HUES64 (cell line): ENCODE measurements at regions not wholly inside any gene's neighbourhood (a gene's known extent, or its start where the extent isn't known, plus 50 kb on each side); places are given as distances from the start of the nearest gene placed in this dataset.

ENCODE experiments used
- H3K27ac ChIP-seq: 2 replicates; pipeline ENCODE4 v1.7.0; 2013; ENCODE audit warnings: low read depth, low read length, inconsistent platforms
- H3K27me3 ChIP-seq: 2 replicates; pipeline ENCODE4 v1.6.1; 2013; ENCODE audit warnings: mild to moderate bottlenecking, low read length; ENCODE audit not compliant: insufficient read depth
- H3K36me3 ChIP-seq: 2 replicates; pipeline ENCODE4 v1.6.1; 2013; ENCODE audit warnings: mild to moderate bottlenecking, low read length; ENCODE audit not compliant: insufficient read depth
- H3K4me1 ChIP-seq: 2 replicates; pipeline ENCODE4 v1.6.1; 2013; ENCODE audit warnings: mild to moderate bottlenecking, low read length, moderate library complexity; ENCODE audit not compliant: insufficient read depth
- H3K4me3 ChIP-seq: 2 replicates; pipeline ENCODE4 v1.5.1; 2013; ENCODE audit warnings: mild to moderate bottlenecking, low read length, moderate library complexity
- H3K9ac ChIP-seq: 2 replicates; pipeline ENCODE4 v1.6.1; 2013; ENCODE audit warnings: mild to moderate bottlenecking, low read depth, low read length
- H3K9me3 ChIP-seq: 2 replicates; pipeline ENCODE4 v1.6.1; 2013; ENCODE audit warnings: low read depth, low read length; ENCODE audit not compliant: insufficient read depth
- WGBS: fragments of 150-250, 120-280 bp; methylation state at CpG from one replicate; pipeline ENCODE4 v1.1.7; 2013; ENCODE audit warnings: missing lambda C conversion rate; 5-methylcytosine and 5-hydroxymethylcytosine counted together

DNA sequence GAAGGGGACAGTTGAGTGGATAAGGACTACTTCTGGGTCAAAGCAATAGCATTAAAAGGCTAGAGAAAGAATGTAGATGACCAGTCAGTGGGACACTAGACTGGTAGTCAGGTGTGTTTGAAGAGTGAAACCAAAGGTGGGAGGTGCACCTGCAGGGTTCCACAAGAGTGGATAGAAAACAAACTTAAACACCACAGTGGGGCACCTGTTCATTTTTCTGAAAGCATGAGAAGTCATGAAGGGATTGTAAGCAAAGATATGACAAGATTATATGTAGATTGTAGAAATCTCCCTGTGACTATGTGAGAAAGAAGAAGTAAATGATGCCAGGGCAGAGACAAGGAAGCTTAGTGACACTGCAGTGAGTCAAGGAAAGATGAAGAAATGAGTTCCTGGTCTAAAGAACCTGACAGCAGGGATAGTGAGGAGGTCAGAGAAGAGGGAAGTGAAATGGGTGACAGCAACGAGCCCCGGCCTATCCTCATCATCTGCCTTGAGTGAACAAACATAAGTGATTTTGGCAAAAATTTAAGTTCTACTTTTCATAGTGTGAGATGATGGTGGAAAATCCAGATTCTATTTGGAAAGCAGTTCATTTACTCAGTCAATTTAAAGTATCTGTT, 296.9 kb downstream of the TLE4 start:
- no peaks in the 10 kb centered on the region for H3K27me3 ChIP-seq
- H3K36me3 ChIP-seq, result no peaks in the 10 kb centered on the region
- 96% methylated on average over 2 of the region's 2 CpGs for WGBS
- H3K27ac ChIP-seq, result no peak overlapping the region
- no peak overlapping the region for H3K9ac ChIP-seq
- no peak overlapping the region for H3K4me3 ChIP-seq
- no peaks in the 10 kb centered on the region for H3K4me1 ChIP-seq
- no peaks in the 10 kb centered on the region for H3K9me3 ChIP-seq

DNA sequence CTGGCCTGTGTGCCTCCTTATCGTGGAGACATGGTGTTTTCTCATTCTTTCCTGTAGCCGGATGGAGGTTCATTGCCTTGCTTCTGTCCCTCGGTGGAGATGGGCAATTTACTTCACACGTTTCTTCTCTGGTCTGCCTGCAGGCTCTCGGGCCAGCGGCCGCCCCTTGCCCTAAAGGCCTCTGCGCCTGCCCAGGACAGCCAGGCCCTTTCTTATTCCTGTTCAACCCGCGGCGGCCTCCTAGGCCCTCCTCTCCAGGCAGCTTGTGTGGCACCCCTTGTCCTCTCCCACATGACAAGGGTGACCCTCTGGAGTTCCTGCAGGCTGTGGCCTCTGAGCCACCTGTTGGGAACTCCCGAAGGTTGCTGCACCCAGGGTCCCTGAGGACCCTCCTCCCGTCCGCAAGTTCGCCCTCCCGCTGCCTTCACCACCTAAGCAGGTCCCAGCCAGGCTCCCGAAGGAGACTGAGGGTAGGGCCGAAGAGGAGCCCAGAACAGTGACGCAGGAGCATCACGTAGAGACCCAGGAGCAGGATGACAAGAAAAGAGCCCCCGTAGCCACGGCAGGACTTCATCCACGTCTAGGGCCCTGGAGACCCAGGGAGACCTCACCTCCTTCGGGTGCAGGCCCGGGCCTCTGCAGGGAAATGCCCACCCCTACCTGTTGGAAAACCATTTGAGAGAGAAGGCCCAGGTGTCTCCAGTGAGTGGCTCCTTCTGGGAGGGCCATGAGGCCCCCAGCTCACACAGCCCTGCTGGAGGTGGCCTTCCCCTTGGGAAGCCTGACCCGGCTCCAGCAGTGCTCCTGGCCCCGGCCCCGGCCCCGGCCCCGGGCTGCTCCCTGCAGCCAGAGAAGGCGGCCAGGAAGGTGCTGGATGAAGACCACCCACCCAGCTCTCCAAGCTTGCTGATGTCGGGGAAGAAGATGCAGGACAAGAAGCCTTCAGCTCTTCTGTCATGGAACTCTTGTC, 291.4 kb downstream of the TLE4 start:
- H3K27me3 ChIP-seq, result no peaks in the 10 kb centered on the region
- no peak overlapping the region for H3K27ac ChIP-seq
- no peak overlapping the region for H3K4me3 ChIP-seq
- no peaks in the 10 kb centered on the region for H3K9me3 ChIP-seq
- WGBS, result 97% methylated on average over 32 of the region's 32 CpGs
- H3K9ac ChIP-seq, result no peak overlapping the region
- H3K36me3 ChIP-seq, result no peaks in the 10 kb centered on the region
- no peaks in the 10 kb centered on the region for H3K4me1 ChIP-seq

DNA sequence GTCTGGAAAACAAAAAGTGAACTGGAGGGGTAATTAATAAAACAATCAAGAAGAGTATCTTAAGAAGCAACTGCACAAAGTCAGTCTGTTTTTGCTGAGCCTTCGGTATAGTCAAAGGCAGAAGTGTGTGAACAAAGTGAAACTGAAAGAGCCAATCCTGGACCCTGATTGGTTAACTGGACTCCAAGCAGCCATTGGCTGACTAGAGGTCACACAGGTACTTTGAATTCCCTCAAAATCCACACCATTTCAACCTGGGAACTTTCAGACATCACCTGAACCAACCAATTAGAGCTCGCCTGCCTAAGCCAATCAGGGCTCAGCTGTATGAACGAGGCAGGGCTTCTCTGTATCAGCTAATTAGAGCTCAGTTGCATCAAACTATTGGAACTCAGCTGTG, 286.7 kb downstream of the TLE4 start:
- H3K9ac ChIP-seq, result no peak overlapping the region
- H3K27ac ChIP-seq, result no peak overlapping the region
- no peaks in the 10 kb centered on the region for H3K27me3 ChIP-seq
- H3K4me1 ChIP-seq, result no peaks in the 10 kb centered on the region
- WGBS, result 96% methylated on average over 3 of the region's 3 CpGs
- H3K4me3 ChIP-seq, result no peak overlapping the region
- H3K9me3 ChIP-seq, result no peaks in the 10 kb centered on the region
- no peaks in the 10 kb centered on the region for H3K36me3 ChIP-seq

DNA sequence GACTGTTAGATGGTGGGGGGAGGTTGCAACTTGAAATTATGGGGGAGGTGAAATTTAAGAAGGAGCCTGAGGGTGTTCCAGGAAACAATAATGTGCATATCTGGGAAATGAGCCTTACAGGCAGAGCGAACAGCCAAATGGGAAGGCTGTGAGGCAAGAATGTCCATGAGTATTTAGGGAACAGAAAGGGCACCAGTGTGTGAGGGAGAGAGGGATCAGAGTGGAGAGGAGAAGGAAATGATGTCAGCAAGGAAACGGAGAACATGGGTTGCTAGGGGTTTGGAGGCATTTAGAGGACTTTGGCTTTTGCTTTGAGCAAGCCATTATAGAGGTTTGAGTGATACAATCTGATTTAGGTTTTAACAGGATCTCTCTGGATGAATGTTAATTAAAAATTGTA, 285.4 kb downstream of the TLE4 start:
- H3K4me3 ChIP-seq, result no peak overlapping the region
- H3K9ac ChIP-seq, result no peak overlapping the region
- 92% methylated on average over 2 of the region's 2 CpGs for WGBS
- H3K27ac ChIP-seq, result no peak overlapping the region
- H3K9me3 ChIP-seq, result no peaks in the 10 kb centered on the region
- no peaks in the 10 kb centered on the region for H3K36me3 ChIP-seq
- H3K27me3 ChIP-seq, result no peaks in the 10 kb centered on the region
- no peaks in the 10 kb centered on the region for H3K4me1 ChIP-seq

DNA sequence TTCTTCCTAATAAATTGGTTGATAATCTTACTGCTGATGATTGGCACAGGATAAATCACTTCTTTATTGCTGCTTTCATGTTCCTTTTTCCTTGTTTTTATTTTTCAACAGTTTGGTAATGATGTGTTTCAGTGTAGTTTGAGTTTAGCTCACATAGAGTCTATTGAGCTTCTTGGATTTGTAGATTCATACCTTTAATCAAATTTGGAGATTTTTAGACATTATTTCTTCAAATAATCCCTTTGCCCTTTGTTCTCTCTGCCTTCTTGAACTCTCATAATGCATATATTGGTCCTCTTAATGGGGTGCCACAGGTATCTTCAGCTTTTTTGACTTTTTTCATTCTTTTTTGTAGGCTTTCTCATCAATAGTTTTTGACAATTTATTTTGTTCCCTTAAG, 275.3 kb downstream of the TLE4 start:
- H3K36me3 ChIP-seq, result no peaks in the 10 kb centered on the region
- H3K27me3 ChIP-seq, result no peaks in the 10 kb centered on the region
- H3K4me1 ChIP-seq, result peaks cover 5% of the 10 kb centered on the region
- no peaks in the 10 kb centered on the region; the same call in 1 of the 2 replicates for H3K9me3 ChIP-seq
- no peak overlapping the region for H3K27ac ChIP-seq
- H3K9ac ChIP-seq, result no peak overlapping the region
- H3K4me3 ChIP-seq, result no peak overlapping the region

DNA sequence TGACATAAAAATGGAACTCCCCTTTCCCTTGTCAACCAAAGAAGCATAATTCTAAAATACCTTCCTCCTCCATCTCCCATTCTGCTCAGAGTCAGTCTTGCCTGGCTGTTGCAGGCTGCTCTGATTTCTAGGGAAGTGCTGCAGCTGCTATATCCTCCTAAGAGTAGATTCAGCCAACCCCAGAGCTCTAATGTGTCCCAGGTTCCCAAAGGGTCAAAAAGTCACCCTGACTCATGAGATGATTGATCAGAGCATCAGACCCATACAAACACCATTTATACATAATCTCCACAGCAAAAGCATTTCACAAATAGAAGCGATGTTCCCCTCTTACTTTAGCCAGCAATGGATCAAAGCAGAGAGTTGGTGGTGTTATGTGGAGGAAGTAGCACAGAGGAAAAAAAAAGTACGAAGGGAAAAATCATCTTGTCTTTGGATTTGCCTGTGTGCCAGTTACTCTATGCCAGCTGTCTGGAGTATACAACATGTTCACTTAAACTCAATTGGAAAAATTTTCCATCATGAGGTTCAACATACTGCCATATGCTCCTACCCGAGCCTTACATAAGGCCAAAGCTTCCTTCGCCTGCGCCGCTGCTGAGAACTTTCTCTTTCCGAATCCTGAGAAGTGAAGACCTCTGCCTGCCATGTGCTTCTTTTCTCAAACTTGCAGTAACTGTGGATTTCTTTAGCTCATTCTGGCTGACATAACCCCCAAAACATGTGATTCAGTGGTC, 258.0 kb downstream of the TLE4 start:
- Histone ChIP-seq H3K4me3 (no peak overlapping the region), H3K27ac (no peak overlapping the region), H3K4me1 (peaks cover 7% of the 10 kb centered on the region; the same call in 1 of the 2 replicates), H3K9me3 (no peaks in the 10 kb centered on the region), H3K9ac (no peak overlapping the region), H3K27me3 (no peaks in the 10 kb centered on the region), H3K36me3 (no peaks in the 10 kb centered on the region)
- WGBS, result 96% methylated on average over 7 of the region's 7 CpGs

DNA sequence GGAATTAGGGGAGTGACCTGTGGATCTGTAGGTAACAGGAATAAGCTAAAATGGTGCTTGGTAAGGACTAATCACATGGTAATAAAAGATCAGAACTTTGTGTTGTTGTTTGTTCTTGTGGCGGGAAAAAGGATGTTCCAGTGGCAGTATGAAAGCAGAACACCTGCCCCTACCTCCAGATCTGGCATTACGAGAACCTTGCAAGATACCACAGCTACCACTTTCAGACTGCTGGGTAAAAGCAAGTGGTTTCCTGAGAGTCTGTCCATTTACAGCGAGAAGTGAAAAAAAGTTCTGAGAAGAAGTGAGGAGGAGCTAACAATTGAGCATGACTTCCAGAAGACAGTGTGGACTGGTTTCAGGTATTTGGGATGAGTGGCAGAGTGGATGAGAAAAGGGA, 252.5 kb downstream of the TLE4 start:
- H3K36me3 ChIP-seq, result no peaks in the 10 kb centered on the region
- no peak overlapping the region for H3K27ac ChIP-seq
- H3K9ac ChIP-seq, result no peak overlapping the region
- 92% methylated on average over 3 of the region's 3 CpGs for WGBS
- no peak overlapping the region for H3K4me3 ChIP-seq
- no peaks in the 10 kb centered on the region for H3K27me3 ChIP-seq
- H3K9me3 ChIP-seq, result no peaks in the 10 kb centered on the region
- no peaks in the 10 kb centered on the region for H3K4me1 ChIP-seq

DNA sequence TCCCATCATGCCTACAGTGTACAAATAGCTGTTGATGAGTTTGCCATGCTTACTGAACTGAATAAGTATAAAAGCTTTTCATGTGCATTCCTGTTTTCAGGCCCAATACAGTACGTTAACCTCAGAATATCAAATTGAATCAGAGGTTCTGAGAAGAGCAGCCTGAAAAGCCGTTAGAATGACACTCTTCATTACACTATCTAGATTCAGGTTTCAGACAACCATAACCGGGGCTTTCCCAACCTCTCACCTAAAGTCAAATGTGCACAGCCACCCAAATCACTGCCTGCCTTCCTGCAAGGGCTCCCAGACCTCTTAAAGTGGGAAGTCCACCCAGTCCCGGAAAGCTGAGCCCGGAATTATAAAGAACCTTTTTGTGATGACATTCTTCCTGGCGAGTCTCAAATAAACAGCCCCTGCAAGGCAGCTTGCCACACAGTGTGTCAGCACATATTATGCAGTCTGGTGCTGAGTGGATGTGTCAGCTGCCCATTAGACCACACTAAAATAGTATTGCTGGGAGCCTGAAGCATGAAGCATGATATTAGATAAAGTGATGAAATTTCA, 245.8 kb downstream of the TLE4 start:
- Histone ChIP-seq H3K4me1 (peaks cover 26% of the 10 kb centered on the region), H3K9me3 (no peaks in the 10 kb centered on the region), H3K4me3 (no peak overlapping the region), H3K27me3 (no peaks in the 10 kb centered on the region), H3K9ac (no peak overlapping the region), H3K27ac (no peak overlapping the region), H3K36me3 (no peaks in the 10 kb centered on the region)
- WGBS, result 71% methylated on average over 6 of the region's 6 CpGs

DNA sequence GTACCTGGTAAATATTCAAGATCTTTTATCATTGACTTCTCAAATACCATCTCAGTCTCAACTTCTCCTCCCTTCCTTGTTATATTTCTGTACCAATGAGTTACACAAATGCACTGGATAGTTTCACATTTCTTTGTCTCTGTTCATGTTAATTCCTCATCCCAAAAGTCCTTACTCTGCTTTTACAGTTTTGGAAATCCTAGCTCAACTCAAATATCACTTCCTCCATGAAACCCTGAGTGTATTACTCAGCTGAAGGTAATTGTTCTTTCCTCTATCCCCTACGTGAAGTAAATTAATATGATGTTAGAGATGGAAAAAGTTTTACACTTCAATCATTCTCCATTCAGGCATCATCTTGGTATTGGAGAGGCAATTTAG, 241.5 kb downstream of the TLE4 start:
- H3K9me3 ChIP-seq, result no peaks in the 10 kb centered on the region
- no peaks in the 10 kb centered on the region for H3K27me3 ChIP-seq
- no CpG with 5 or more reads among the region's 1 CpG for WGBS
- peaks cover 24% of the 10 kb centered on the region for H3K4me1 ChIP-seq
- H3K9ac ChIP-seq, result no peak overlapping the region
- H3K4me3 ChIP-seq, result no peak overlapping the region
- H3K36me3 ChIP-seq, result no peaks in the 10 kb centered on the region
- H3K27ac ChIP-seq, result no peak overlapping the region

DNA sequence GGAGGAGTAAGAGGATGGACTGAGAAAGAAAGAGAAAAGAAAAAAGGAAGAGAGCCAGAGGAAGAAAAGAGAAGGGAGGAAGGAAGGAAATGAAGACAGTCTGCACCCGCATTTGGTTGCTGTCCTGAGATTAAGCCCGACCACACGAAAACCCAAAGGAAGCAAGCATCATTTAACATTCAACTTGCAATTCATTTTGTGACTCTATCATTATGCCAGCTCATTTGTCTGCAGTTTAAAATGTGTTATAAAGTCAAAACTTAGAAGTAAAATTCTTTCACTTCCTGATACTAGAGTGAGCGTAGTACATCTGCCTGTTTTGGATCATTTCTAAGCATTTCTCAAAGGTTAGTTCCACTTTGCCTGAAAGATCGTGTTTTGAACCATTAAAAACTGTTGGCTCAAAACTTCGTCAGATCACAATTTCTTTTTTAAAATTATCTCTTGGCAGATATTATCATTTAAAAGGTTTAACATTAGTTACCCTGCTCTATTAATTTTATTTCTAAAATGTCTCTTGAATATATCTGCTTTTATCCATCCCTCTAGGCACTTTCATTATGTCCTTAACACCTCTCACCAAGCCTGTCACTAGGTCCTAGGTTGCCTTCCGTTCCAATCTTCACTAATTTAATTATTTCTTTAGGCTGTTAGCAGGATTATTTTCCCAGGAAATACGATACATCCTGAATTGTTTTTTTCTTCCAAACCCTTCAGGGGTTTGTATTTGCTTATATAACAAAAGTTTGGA, 240.9 kb downstream of the TLE4 start:
- Histone ChIP-seq H3K27me3 (no peaks in the 10 kb centered on the region), H3K36me3 (no peaks in the 10 kb centered on the region), H3K4me1 (peaks cover 19% of the 10 kb centered on the region), H3K27ac (no peak overlapping the region), H3K9me3 (no peaks in the 10 kb centered on the region), H3K4me3 (no peak overlapping the region), H3K9ac (no peak overlapping the region)
- 81% methylated on average over 7 of the region's 8 CpGs for WGBS
